T follicular helper cell (primary cell): ENCODE measurements at regions not wholly inside any gene's neighbourhood (a gene's known extent, or its start where the extent isn't known, plus 50 kb on each side); places are given as distances from the start of the nearest gene placed in this dataset.

Experiments
- DNase-seq: peaks from one replicate; pipeline ENCODE4 v3.0.0-alpha.2; 2020; ENCODE audit warnings: low read depth

DNA sequence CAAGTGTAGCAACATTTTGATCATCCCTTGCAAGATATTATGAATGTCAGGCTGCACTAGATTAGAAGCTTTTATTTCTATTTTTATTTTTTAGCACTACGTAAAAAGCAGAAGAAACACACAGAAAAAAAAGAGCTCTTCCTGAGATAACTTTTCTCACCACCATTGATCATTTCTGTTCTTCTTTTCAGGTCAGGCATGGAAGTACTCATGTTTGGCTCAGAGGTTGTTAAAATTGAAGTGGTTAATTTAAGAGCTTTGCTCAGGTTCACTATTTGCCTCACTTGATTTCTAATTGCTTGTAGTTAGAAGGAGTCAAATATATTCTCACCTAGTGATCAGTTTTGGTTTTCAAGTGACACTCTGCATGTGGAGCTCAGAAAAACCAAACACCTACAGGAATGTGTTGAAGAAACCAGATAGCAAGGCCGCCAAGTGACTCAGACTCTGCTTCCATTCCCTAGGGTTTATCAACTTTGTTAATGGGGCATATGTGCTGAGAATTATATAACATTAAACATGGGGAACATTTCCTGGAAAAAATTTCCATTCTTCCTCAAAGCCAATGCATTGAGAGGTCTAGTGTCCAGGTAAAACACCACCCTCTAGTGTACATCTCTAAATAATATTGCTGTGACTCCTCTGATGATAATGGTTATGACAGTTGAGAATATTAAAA, 679.8 kb downstream of the CETN3 start:
- DNase-seq: no peak

DNA sequence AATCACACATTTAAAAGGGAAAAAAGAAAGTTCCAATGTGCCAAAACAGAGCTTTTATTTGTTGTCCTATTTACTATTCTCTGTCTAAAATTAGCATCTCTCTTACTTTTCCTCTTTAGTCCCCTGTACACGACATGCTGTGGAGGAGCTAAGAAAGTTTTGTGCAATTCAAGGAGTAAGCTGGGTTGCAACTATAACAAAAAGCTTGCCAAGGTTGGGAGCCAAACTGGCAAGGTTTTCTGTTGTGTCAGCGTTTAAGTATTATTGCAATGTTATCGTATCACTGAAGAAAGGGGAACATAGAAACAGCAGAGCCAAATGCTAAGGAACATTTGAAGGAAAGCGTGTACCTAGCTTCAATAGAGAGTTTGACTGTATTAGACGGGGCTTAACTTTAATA, 680.8 kb downstream of the CETN3 start:
- DNase-seq: no peak

DNA sequence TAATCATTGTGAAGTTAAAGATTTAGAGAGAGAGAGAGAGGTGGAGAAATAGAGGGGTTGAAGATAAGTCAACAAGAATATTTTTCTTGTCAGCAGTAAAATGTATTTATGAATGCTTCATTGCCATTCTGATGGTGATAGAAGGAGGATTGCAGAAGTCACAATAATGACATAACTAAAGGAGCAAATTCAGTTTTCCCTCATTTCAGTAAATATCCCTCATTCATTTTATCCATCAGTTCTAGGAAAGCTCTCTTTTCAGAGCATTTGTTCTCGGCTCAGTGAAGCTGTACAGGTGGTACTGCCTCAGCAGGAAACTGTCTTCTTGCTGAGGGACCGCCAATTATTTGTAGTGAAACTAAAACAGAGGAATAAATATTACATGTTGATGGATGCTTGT, 681.4 kb downstream of the CETN3 start:
- no peak for DNase-seq

DNA sequence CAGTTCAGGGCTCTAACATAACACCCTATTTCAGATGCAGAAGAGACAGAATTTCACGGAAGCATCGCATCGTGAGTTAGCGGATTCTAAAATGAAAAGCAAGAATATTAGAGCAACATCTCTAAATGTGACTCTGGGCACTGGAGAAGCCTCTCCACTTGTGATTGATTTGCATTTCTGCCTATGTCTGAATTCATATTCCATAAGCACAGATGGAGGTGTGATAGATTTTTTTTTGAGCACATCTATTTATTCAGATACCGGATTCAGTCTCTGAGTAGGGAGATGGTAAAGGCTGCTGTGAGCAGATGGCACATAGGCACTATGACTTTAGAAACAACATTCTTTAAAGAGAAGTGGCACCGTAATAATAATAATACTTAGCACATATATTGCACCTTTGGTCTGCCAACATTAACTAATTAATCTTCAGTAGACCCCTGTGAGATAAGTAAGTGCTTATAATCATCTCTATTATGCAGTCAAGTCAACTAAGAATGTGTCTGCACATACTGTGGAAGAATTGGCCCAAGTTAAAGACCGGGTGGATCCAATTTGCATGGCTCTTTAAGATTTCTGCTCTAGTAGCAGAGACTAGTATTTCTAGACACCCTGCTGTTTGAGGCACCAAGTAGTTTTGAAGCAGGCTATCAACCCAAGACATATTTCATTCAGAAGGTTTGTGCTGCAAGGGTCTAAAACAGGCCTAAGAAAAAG, 685.0 kb downstream of the CETN3 start:
- no peak for DNase-seq

DNA sequence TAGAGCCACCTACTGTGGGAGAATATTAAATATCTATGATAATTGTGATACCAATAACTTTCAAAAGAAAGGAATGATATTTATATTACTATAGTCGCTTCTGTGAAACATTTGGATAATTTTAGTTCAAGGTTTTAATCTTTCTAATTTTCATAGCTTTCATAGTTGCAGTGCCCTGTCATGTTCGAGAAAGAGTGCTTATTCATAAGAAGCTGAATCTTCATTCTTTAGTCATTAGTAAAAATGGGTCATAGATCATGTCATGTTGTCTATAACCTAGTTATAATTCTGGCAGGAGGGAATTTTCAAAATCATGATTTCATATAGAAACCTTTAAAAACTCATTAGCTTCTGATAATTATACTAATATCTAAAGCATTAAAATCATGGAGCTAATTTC, 685.6 kb downstream of the CETN3 start:
- DNase-seq: no peak

DNA sequence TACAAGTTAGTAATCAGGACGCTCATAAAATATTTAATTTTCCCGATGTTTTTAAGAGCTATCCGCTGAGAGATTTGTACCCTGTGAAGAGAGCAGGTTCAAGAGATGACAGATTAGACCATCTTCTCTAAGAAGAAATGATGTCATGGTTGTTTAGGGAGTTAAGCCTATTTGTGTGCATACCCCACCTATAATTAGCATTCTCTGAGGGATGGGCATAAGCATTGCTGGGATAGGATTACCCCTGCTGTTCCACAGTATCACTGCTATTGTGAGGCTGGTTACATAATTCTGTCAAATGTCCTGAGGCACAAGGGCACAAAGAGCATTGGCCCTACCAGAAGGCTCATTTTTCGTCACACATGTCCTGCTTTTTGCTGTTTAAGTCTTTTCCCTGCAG, 687.0 kb downstream of the CETN3 start:
- DNase-seq: no peak

DNA sequence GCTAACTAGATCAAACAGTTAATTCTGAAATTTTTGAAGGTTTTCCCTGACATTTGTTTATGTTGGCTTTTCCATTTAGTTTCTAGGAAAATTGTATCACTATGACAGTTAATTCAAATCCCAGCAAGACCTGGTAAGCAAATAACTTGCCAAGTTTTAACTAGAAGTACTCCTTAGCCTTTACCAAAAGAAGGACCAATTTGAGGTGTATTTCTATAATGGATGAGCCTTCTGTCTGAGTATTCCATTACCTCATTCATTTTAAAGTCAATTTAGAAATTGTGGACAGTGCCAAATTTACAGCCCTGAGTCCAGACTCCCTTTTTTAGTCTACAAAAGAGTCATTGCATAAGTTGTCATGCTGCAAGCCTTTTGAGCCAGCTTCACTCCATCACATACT, 687.6 kb downstream of the CETN3 start:
- DNase-seq: no peak

DNA sequence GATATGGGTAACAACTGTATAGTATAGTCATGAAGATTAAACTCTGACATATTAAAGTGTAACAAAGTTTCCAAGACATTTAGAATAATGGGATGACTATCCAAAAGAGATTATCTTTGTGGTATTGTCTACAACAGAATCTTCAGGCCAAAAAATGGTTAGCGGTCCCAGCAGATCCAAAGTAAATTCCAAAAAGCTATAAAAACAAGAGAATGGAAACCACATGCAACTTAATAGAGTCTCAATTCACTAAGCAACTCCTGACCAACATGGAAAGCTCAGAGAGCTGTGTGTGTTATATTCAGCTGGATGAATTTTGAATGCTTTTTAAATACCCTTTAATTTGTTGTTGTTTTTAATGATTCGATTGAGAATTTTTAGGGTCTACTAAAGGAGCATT, 688.2 kb downstream of the CETN3 start:
- DNase-seq: no peak

DNA sequence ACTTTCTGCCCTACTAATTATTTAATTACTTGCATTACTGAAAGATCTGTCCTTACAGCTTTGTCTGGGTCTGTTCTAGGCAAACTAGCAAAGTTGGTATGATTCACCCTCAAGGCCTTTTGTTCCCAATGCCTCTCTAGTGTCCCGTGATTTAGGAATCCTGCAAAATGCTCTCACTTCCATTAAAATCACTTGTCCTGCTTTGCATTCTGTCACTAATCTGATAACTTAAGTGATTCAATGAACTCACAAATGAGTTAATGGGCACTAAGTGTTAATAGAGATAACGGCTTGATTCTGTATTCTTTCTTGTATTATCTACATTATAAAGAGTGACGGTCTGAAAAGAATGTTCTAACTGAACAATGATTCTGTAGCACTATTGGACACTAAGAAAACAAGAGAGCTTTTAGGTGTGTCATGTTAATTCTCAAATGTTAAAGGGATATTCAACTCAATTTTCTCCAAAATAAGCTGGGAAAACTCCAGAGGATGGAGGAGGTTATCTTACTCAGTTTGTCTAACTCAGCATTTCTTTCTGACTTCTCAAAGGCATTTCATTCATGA, 697.3 kb downstream of the CETN3 start:
- DNase-seq: no peak

DNA sequence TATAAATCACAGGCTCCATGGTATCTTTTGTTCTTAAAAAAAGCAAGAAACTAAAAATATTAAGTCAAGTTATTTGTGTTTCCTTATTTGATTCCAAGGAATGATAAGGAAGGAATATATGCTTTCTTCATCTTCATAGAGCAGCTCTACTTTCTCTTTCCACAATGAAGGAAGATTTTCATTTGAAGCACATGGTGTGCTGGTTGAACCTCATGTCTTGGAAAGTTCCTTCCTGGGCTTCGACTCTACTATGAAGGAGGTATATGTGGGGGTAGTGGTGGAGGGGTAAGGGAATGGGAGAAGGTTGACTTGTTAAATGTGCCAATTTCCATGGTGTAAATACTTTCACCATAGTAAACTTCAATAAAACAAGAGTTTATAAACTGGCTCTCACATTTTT, 698.0 kb downstream of the CETN3 start:
- DNase-seq: no peak

DNA sequence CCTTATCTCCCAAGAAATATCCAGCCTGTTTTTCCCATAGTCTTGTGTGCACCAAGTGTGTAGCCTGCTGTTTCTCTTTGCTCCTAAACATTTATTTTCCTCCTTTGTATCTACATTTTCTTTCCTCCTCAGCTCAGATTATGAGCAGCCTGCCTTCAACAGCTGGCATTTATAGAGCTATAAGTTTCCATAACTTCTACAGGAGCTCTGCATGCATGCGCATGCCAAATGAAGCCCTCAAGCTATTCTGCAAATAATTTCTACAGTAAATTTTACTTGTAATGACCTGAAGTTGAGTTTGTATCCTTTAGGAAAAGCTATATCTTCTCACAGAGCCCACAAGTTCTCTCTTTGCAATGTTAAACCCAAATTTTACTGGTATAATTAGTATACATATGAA, 699.5 kb downstream of the CETN3 start:
- no peak for DNase-seq

DNA sequence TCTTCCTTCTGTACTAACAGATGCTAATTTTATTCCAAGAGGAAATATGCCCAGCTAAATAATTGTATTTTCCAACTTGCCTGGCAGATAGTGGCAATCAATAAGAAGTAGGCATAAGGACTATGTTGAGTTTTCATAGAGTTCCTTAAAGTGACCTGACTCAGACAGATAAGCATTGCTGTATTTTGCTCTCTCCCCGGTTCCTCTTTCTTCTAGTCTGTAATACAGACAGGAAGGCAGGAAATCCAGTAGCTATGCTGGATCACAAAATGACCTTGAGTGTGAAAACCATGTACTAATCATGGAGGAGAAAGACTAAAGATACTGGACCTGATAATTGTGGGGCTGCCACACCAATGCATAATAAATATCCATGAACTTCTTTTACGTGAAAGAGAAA, 701.7 kb downstream of the CETN3 start:
- DNase-seq: no peak

DNA sequence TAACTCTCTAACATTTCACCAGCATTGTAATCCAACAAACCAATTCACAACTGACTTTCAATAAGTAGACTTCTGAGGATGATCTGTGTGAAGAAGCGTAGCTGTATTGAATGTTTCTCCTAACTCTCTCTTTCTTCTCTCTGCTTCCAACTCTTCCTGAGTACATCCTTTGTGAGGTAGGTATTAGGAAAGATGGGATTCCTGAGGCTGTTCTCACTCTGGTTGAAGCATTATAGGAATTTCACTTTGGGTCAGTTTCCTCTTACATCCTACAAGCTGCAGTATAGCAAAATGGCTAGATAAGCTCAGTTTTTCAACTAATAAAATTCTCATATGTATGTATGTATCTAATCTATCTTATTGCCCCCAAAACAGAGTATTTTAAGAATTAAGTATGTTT, 702.8 kb downstream of the CETN3 start:
- no peak for DNase-seq

DNA sequence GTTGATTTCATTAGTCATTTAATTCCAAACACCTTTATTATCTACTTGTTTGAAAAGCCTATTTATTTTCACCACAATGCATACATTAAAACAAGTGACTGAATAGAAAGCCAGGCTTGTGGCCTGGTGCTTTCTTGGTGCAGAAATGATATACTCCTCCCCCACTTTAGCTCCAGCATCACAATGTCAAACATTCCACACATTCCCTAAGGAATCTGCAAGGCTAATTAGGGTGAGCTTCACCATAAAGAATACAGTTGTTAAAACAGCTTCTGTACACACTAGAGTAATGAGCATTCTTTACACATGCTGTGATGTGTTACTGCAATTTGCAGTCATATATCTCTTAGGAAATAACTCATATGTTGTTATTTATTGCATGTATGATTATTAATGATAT, 705.7 kb downstream of the CETN3 start:
- DNase-seq: no peak

DNA sequence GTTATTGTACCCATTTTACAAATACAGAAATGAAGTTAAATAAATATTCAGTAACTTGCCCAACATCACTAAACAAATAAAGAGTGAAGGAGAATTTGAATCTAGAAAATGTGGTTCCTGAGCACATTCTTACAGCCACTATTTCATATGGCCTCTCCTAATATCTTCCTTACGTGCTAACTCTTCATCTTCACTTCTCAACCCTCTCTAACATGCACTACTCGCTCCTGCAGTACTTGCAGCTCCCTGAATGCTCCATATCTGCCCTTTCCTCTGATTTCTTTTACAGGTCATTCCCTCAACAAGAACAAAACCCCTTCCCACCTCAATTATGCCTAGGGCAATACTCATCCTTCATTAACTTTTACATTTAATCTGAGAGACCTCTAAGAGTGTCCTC, 711.5 kb downstream of the CETN3 start:
- no peak for DNase-seq

DNA sequence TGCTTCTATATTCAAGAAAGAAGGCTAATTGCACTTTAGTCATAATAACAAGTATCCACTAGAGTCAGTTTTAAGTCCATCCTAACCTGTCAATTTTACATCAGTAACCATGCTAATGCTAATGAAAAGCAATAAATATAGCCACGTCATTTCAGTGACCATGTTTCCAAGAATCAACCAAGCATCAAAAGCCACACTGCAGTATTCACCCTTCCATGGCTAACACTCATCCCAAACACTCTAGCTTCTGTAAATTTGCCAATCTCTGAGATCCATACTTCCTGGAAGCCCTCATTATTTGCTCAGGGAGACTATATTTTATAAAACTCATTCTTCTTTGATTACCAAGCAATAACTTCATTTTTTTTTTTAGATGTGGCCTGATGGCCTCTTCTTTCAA, 712.0 kb downstream of the CETN3 start:
- DNase-seq: no peak

DNA sequence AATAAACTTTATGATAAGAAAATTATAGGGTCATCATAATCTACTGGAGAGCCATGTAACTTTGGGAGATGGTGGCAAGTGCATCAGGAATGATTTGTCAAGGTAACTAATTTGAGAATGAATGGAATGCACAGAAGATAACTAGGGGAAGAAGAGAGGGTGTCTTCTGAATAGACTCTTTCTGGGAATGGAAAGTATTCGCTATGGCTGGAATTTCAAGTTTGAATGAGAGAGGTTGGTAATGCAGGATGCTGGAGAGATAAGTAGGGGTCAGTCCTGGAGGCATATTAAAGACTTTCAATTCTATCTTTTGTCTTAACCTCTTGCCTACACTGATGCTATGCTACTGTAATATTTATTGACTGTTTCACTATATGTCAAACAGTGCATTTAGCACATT, 714.2 kb downstream of the CETN3 start:
- no peak for DNase-seq

DNA sequence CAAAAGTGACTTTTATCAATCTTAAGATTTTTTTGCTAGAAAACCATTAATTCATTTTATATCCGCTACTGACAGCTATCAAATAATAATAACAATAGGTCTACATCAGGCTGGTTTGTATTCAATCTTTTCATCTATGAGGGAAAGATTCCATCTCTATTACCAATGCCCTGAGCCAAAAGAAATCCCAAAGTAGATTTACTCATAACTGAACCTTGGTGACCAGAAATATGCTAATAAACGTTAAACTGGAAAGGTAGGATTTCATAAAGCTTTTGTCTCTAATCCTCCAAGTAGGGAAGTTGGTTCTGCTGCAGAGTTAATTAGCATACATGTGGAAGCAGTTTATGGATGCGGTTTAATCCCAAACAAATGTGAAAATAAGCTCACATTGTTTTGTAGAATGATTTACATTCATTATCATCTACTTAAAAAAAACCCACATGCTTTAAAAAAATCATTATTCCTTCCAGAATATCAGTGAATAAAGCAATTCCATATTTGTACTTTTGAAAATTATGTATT, 715.5 kb downstream of the CETN3 start:
- DNase-seq: no peak

DNA sequence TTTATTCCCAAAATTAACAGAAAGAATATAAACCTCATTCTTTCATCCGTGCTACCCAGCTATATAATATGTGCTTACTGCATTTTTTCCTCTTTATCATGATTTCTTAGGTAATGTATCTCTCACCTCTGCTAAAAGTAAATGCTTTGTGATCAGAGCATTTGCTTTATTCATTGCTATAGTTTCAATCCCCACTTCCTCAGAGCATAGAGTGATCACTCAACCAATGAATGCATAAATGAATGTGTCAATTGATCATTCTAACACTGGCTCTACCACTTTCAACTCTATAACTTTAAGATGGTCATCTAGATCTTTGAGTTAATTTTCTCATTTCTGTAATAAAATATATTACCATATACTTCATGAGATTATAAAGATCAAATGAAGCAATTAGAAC, 719.2 kb downstream of the CETN3 start:
- DNase-seq: no peak

DNA sequence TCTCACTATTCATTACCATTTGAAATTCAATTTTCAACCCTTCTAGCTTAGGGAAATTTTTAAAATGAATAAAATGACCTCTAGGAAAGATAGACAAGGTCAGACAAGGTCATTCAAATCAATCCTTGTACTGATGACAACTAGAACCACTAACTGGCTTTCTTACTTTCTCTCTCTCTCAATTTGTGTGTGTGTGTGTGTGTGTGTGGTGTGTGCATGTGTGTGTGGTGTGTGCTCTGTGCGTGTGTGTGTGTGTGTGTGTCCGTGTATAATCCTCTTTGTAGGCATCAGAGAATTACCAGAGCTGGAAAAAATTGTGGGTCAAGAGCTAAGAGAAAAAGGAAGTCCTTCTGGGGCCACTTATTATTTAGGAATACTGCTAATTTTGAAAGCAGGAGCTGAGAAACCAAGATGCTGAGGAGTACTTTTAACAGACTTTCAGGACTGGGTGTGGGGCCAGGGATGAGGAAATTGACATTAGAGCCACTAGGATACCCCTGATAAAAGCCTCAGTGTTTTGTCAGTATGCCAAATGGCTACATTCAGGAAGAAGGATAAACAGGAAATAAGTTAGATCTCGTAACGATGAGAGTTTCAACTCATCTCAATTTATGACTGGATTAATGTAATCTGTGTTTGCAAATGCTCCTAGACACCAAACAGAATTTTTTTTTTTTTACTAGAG, 723.3 kb downstream of the CETN3 start:
- no peak for DNase-seq

DNA sequence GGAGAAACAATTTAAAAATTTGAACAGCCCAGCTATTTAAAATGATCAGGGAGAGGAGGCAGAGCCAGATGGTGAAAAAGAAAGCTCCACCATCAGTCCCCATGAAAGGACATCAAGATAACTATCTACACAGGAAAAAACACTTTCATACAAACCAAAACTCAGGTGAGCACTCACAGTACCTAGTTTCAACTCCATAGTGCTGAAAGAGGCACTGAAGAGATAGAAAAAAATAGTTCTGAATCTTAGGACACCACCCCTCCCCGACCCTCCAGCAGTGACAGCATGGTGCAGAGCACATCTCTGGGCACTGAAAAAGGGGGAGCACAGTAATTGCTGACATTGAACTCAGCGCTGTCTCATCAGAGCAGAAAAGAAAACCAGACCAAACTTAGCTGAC, 732.9 kb downstream of the CETN3 start:
- DNase-seq: no peak

DNA sequence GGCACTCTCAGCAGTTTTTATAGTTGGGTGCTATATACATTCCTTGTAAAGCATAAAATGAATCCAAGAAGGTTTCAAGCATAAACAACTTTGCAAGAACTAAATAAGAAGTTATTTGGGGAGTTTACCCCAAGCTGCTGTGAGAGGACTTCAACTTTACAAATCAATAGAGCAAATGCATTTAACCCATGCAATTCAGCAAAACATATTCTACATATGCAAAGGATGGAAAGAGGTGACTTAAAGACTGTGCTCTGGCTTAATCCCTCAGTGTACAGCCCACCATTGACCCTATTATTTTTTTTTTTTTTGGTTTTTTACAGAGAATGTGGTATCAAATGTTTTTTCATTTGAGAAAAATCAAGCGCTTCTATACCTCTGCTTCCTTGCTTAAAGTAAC, 736.5 kb downstream of the CETN3 start:
- DNase-seq: no peak

DNA sequence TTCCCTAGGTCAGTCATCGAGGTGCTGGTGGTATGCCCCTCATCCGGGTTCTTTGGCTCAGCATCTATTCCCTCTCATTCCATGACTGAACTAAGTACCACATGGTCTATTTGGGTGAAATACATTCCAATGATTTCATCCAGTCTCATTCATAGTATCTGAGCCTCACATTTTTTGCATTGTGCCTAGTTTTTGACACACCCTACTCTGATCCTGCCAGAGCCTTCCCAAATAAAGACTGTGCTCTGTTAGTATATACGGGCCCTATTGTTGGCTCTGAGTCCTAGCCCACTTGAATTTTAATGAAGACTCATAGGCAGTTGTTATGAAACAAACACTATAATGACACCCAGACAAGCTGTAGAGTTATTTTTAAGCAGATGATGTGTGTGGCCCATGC, 740.7 kb downstream of the CETN3 start:
- no peak for DNase-seq
